Stimulated activated CD4-positive, alpha-beta T cell treated with anti-CD3 and anti-CD28 coated beads, Interleukin-2, amount 100 ng/mL, for 48 hours (primary cell): ENCODE measurements at regions not wholly inside any gene's neighbourhood (a gene's known extent, or its start where the extent isn't known, plus 50 kb on each side); places are given as distances from the start of the nearest gene placed in this dataset.

Experiments used
- DNase-seq, 2 donors: peaks; one replicate each; pipeline ENCODE4 v3.0.0-alpha.2; 2020

GRCh38 chr22:27022274-27022895, 365.0 kb downstream of the MIAT start:
- DNase-seq: no peak

GRCh38 chr22:27022896-27023361, 365.5 kb downstream of the MIAT start:
- DNase-seq: no peak

DNA sequence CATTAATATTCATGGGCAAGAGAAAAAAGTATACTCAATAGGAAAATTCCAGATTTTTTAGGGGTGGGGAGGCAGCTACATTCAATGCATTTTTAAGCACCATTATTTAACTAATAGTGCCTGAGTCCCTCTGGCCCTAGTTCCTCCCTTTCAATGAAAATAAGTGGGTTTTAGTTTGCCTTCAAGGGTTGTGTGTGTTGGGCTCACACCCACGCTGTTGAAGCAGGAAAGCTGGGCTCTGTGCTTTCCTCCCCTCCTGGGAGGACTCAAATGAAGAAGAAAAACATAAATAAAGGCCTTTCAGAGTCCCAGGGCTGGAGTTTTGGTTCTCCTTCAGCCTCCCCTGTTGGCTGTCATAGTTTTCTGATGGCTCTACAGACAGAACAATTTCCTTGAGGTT, 366.2 kb downstream of the MIAT start:
- no peak for DNase-seq

DNA sequence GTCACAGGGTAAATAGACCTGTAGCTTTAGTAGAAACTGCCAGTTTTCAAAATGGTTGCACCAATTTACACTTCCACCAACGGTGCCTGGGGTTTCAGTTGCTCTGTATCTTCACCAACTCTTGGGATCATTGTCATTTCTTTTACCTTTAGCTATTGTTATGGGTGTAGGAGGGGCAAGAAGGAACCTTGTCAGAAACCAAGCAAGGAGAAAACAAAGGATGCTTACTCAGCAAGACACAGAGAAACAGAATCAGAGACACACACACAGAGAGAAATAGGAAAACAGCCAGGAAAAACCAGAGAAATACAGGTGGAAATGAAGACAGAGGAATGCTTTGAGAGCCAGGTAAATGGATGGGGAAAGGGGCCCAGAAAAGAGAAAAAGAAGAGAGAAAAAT, 367.6 kb downstream of the MIAT start:
- no peak for DNase-seq

- no peak for DNase-seq
Observed at GRCh38 chr22:27028093-27028492, 370.7 kb downstream of the MIAT start.

DNA sequence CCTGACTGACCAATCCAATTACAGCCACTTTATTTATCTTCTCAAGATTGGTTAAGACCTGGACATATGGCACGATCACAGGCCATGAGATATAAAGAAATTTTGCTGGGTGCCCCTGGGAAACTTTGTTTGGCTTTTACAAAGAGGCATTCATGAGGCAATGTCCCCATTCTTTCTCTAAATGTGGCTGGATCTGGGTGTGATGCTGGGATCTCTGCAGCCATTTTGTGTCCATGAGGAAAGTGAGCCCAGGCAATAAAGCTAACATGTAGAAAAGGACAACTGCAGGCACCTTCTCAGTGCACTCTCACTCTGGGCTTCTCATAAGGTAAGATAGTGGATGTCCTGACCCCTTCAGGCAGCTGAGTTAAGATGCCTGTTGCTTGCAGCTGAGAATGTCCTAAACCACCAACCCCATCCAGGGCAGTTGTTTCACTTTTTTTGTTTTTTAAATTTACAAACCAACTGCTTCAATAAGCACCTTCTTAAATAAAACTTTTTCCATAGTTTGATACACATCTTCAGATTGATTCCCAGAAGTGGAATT, 372.3 kb downstream of the MIAT start:
- DNase-seq: no peak

DNA sequence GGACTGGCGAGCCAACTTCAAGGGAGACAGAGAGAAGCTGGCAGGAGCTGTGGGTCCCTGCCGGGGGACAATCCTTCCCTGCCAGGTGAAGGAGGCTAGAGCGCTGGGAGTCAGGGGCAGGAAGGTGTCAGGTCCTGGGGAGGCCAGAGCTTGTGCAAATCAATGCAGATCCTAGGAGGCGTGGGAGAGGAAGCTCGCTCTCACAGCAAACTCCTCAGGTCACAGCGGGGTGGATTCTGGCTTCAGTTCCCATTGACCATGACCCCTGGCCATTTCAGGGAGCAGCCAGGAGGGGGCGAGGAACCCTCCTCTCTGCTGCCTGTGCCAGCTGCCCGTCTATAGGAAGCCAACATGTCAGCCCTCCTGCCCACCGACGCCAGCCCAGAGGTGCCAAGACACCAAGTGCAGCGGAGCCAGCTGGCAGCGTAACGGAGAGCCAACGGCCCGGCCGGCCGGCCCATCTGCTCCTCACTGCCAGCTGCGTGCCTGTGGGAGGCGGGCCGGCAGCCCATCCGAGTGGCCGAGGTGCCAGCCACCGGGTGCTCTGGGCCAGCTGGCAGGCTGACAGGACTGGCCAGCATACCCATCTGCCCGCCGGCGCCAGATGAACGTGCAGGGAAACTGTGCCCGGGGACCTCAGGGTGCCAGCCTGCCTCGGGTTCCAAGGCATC, 374.8 kb downstream of the MIAT start:
- no peak for DNase-seq

DNA sequence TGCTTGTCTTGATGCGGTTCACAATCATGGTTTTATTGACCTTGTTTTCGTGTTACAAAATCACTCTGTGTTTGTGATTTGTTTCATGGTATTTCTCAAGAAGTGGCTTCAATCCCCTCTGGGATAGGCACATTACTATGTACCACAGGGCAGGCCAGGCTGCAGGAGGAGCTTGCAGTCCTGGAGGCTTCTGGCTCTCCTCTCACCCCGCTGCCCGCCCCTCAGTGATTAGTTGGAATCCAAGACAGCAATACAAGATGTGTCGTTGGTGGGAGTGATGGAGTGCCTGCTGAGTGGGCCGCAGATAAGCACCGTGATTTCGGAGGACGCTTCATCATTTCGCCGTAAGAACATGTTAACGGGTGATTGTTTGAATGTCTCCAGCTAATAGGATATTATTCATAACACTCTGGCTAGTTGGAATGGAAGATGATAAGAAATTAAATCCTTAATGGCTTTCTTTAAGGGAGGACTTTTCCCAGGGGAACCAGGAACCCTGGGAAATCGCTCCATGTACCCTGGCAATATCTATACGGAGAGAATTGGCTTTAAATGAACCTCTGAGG, 384.4 kb downstream of the MIAT start:
- DNase-seq: no peak

DNA sequence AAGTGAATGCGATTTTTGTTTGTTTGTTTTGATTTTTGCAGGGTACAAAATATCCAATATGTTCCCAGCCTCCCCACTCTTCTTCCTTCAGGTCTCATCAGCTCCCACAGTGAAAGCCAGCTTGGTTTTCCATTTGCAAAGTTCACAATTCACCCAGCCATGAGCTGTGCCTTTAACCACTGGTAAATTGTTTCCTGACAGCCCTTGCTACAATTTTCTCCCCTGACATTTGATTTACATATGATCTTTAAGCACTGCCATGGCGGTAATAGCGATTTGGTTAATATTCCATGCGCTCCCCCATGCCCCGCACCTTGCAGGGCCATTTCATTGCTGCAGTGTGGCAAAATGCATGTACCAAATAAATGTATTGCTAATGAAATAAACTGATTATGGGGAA, 385.9 kb downstream of the MIAT start:
- no peak for DNase-seq

DNA sequence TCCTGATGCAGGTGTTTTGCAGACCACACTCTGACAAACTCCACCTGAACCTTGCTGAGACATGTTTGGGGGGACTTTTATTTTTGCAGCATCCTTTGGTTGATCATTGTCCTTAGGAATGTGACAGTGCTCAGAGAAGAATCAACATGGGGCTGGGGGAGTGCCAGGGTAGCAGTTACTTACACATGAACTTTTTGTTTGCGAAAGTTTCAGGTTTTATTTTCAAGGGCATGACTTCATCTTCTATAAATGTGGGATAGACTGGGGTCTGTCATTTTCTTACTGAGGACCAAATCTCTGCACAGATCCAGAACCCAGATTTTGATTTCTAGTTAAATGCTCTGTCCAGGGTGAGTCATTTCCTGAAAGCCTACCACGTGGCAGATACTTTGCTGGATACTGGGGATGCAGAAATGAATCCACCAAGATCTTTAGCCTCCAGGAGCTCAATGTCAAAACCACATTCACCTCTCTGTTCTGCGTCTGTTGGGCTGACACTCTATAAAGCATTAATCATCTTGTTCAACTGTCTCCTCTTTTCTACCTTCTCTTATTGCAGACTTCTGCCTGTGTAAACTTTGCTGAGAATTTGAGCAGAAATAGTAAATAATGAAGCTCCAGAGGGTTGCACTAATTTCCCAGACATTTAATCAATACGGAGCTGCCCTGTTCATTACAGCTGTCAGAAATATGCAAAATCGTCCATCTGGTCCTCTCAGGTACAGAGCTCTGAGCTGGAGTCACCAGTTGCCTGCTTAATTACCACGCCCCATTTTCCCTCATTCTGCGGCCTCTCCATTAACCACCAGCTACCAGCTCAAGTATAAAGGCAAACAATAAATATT, 387.9 kb downstream of the MIAT start:
- DNase-seq: no peak

DNA sequence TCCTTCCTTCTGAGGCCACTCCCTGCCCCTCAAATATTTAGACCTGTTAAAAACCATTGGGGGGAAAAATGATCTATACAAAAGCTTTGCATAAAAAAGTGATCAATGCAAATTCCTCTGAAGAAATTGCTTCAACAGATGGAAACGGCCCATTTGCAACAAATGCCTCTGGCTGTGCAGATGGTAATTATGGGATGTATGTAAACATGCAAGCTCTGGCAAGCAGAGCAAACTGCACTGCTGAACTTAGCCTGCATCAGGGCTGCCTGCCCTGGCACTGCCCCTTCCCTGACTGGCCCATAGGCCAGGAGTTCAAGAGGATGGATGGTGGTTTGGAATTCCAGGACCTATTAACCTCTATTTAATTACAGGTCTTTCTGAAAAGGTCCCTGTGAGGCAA, 388.7 kb downstream of the MIAT start:
- no peak for DNase-seq

GRCh38 chr22:27046603-27047002, 389.2 kb downstream of the MIAT start:
- DNase-seq: no peak

- no peak for DNase-seq
Observed at GRCh38 chr22:27050771-27051170, 393.4 kb downstream of the MIAT start.

DNA sequence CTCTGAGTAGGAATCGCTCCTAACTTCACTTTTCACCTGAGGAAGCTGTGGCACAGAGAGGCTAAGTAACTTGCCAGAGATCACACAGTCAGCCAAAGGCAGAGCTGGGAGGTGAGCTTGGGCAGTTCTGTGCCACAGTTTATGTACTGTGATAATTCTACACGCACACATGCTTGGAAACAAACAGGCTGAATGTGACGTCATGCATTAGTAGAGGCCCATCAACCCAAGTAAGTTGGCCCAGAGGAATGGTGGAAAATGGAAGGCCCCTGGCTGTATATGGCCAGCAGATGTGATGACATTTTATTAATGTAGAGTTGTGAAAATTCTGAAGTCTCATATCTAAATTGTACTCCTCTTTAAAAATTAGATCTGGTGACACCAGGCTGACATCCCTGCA, 394.0 kb downstream of the MIAT start:
- no peak for DNase-seq

DNA sequence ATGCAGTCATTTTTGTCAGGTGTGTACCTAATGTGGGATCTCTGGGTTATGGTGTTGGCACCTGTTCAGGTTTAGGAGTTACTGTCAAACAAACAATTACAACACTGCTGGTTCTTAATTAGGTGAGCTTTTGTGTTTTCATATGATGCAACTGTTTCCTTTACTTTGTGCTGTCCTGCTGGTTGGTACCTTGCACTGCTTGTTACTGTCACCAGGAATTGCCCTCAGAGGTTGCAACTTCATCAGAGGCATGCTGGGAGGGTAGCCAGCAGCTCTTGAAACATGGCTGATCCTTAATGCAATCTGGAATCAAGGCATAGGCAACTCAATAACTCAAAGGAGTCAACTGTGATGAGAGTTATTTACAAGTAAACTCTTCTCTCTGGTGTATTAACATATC, 400.3 kb downstream of the MIAT start:
- no peak for DNase-seq

DNA sequence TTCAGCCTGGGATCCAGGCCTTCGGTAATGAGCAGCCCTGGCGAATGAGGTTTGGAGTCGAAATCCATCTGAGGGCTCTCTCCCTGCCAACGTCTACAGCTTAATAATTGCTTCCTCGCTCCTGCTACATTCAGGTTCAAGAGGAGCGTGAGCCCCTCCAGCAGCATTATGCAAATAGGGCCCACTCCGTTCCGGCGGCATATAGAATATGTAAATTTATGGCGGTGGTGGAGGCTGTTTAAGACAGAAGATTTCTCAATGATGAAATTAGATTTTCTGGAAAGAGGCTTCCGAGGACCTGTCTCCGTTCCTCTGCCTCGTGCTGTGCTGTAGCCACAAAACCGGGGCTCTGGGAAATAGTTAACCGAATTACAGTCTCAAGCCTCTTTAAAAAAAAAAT, 402.8 kb downstream of the MIAT start:
- no peak for DNase-seq

DNA sequence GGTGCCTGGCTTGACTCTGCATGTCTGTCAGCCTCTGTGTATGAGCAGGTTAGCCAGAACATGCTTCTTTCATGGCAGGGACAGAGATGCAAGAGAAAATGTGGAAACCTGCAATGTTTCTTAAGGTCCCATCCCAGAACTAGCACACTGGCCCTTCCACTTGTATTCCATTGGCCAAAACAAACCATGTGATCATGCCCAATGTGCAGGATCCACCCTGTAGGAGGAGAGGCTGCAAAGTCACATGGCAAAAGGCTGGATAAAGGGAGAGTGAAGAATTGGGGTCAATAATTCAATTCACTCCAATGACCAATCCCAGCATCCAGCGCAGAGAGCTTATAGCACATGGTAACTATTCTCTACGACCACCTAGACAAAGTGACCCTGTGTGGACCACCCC, 405.5 kb downstream of the MIAT start:
- DNase-seq: no peak

- no peak for DNase-seq
Observed at GRCh38 chr22:27063406-27063805, 406.0 kb downstream of the MIAT start.

DNA sequence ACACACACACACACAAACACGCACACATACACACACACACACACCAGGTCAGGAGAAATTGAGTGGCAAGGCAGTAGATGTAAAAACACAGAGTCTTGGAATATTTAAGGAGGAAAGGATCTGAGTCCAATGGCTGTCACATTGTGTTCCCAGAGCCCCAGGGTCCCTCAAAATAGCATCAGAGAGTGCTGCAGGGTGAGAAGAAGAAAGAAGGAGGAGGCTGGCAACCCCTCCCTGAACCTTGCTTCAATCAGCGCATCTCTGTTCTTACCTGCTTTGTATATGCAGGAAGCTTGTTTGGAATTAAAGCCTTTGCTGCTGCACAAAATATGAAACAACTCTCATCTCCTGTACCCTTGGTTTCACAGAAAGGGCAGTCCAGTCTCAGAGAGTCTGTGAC, 406.5 kb downstream of the MIAT start:
- DNase-seq: no peak

GRCh38 chr22:27064386-27064785, 407.0 kb downstream of the MIAT start:
- DNase-seq: no peak

GRCh38 chr22:27065279-27065678, 407.9 kb downstream of the MIAT start:
- no peak for DNase-seq

DNA sequence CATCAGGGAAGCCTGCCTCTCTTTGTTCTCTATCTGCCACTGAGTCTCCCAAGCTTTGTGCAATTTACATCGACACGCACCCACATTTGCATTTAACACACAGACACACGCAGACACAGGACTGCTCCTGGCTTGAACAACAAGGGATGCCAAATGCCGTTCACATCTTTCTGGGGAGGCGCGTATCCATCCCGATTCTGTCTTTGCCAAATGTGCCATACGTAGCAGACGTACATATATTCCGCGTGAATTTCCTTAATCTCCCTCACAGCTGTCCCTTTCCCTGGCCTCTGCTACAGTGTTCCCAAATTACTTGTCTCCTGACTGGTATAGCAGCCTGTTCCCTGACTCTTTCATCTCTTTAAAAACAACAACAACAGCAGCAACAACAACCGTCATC, 409.5 kb downstream of the MIAT start:
- DNase-seq: no peak

GRCh38 chr22:27068121-27068520, 410.7 kb downstream of the MIAT start:
- DNase-seq: no peak
